AG09319 (cell line): ENCODE measurements at regions not wholly inside any gene's neighbourhood (a gene's known extent, or its start where the extent isn't known, plus 50 kb on each side); places are given as distances from the start of the nearest gene placed in this dataset.

Source experiments
- DNase-seq: peaks from one replicate; pipeline ENCODE4 v3.0.0-alpha.2; 2010; ENCODE audit warnings: low read depth; ENCODE audit errors: extremely low read depth
- TF ChIP-seq, protein P1 (sequence below): IDR thresholded peaks from 2 replicates; pipeline ENCODE4 v1.5.1; 2011; ENCODE audit warnings: low read depth, mild to moderate bottlenecking, inconsistent platforms, low read length, moderate library complexity

DNA sequence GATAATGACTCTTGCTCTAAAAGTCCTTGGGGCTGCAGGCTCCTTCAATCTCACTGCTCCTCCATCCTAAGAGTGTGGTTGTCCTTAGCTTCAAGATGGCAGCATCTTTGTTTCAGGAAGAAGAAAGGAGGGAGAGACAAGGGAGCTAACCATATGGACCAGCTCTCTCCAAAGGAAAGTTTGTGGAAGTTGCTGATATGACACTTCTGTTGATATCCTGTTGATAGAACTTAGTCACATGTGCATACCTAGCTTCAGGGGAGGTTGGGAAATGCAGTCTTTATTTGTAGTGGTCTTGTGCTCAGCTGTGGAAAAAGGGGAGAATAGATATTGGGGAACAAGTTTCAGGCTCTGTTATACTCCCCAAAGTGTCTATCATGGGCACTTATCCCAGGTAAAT lies 186.9 kb downstream of the GIPC2 start:
- TF ChIP-seq, protein P1, sequence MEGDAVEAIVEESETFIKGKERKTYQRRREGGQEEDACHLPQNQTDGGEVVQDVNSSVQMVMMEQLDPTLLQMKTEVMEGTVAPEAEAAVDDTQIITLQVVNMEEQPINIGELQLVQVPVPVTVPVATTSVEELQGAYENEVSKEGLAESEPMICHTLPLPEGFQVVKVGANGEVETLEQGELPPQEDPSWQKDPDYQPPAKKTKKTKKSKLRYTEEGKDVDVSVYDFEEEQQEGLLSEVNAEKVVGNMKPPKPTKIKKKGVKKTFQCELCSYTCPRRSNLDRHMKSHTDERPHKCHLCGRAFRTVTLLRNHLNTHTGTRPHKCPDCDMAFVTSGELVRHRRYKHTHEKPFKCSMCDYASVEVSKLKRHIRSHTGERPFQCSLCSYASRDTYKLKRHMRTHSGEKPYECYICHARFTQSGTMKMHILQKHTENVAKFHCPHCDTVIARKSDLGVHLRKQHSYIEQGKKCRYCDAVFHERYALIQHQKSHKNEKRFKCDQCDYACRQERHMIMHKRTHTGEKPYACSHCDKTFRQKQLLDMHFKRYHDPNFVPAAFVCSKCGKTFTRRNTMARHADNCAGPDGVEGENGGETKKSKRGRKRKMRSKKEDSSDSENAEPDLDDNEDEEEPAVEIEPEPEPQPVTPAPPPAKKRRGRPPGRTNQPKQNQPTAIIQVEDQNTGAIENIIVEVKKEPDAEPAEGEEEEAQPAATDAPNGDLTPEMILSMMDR: no peak
- DNase-seq: no peak

DNA sequence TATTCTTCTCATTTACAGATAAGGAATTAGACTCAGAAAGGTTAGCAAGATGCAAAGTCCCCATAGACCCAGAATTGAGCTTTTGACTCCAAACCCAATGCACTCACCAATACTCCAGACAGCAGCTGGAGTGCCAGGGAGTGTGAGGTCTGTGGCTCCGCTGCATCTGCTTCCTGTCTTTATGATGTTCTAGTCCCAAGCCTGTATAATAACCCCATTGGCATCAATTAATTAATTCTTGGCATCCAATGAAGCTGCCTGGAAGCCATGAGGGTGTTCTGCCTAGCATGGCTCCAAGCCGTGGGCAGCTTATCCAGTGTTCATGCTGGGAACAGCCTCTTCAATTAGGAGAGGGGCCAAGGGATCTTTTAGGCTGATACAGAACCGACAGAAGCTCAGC lies 188.7 kb downstream of the GIPC2 start:
- DNase-seq: no peak
- TF ChIP-seq, protein P1: no peak

DNA sequence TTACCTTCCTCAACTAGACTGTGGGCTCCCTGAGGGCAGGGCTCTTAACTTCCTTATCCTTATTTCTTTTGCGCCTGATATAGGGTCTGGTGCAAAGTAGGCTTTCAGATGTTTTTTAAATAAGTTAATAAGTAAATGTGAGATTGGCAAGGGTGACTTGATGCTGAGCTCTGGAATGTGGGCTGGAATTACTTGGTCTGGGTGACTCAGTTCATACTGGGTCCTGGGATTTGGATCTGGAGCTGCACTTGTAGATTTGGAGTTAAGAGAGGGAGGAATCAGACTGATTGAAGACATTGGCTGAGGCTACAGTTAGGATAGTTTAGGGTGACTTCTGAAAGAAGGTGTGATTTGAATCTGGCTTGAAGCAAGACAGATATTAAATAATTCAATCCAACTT lies 190.9 kb downstream of the GIPC2 start:
- TF ChIP-seq, protein P1: no peak
- no peak for DNase-seq

DNA sequence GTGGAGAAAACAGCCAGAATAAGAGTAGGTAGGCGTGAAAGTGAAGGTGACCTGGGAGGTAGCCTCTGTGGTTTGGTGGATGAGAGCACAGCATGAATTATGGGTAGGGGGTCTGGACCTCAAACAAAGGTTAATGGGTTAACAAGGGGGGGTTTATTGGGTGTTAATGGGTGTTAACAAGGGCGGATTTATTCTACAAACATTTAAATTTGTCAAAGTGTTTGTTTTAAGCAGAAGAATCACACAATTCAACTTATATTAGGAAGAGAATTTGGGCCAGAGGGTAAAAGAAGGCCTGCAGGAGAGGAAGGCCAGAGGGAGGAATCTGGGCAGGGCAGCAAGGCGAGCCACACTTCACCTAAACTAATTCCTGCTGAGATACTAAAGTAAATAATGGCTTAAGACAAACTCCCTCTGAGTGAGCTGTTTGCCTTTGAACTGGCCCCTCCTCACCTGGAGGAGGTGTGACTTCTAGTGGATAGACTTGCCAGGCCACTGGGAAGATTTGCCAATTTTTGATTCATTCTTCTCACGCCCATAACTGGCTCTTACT lies 191.7 kb downstream of the GIPC2 start:
- TF ChIP-seq, protein P1: no peak
- no peak for DNase-seq

DNA sequence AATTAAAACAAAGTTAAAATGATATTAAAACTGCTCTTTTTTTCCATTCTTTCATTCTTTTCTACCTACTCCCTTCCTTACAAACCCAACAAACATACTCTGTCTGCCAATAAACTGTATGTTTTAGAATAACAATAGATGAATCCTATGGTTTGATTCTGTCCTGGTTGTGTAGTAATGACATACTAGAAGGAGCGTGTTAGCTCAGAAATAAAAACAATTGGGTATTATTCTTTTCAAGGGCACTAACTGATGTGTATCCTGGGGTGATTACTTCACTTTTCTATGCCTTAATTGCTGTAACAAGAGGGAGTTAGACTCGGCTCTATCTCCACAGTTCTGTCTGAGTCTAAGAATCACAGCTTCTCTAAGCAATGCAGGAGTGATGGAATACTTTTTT lies 194.4 kb downstream of the GIPC2 start:
- DNase-seq: no peak
- TF ChIP-seq, protein P1: no peak

DNA sequence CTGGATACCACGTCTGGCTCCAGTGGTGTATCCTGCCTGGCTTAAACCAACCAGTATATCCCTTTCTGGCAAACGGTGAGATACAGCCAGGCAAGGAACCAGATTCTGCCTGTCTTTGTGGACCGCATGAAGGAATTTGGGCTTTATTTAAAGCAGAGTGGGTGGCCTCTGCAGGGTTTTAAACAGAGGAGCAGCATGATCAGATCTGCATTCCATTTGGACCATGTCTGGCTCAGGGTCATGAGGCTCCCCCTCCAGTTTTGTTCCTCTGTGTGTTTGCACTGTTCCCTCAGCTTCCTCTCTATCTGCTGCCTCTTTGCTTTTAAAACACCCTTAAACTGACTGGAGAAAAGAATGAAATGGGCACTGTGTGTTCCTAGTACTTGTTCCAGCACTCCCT lies 195.0 kb downstream of the GIPC2 start:
- TF ChIP-seq, protein P1: no peak
- DNase-seq: no peak

DNA sequence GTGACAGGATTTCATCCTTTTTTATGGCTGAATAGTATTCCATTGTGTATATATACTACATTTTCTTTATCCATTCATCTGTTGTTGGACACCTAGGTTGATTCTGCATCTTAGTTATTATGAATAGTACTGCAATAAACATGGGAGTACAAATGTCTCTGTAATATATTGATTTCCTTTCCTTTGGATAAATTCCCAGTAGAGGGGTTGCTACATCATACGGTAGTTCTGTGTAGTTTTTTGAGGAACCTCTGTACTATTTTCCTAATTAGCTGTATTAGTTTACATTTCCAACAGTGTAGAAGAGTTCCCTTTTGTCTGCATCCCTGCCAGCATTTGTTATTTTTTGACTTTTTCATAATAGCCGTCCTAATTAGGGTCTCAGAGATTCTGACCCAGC lies 201.3 kb downstream of the GIPC2 start:
- no peak for DNase-seq
- TF ChIP-seq, protein P1: no peak
